ENCODE measurements at regions not wholly inside any gene's neighbourhood (a gene's known extent, or its start where the extent isn't known, plus 50 kb on each side); places are given as distances from the start of the nearest gene placed in this dataset.

- TF ChIP-seq CTCF (IDR thresholded peaks at IDR 0.05) (no peak), POLR2A (IDR thresholded peaks at IDR 0.05) (no peak)
Measured at GRCh38 chr3:174495311-174495710, 363.8 kb upstream of the NAALADL2 start.

All from body of pancreas (tissue), 4 donors.